Suprapubic skin (tissue), 4 donors: ENCODE measurements at regions not wholly inside any gene's neighbourhood (a gene's known extent, or its start where the extent isn't known, plus 50 kb on each side); places are given as distances from the start of the nearest gene placed in this dataset.

Experiments
- CTCF ChIP-seq, 2 donors: fragments of 200-600 bp in 1 of 2; fragments of 450-650 bp in 1 of 2; sonication (generic) in 1 of 2; IDR thresholded peaks; one replicate each; pipeline ENCODE4 v1.5.1; 2016 to 2019; ENCODE audit warnings: antibody characterized with exemption in 2 of 2, mild to moderate bottlenecking in 1 of 2, moderate library complexity in 1 of 2
- POLR2A ChIP-seq, 2 donors: fragments of 450-650 bp; IDR thresholded peaks; one replicate each; pipeline ENCODE4 v1.6.1; 2017; ENCODE audit warnings: antibody characterized with exemption in 2 of 2, mild to moderate bottlenecking in 2 of 2, moderate library complexity in 2 of 2
- POLR2AphosphoS5 ChIP-seq, 3 donors: sonication (generic); formaldehyde crosslinking; IDR thresholded peaks; one replicate each; pipeline ENCODE4 v1.6.1; 2017; ENCODE audit warnings: antibody characterized with exemption in 3 of 3

GRCh38 chr12:124188084-124188483, 106.8 kb upstream of the RFLNA start:
- TF ChIP-seq POLR2AphosphoS5 (IDR thresholded peaks at IDR 0.05) (no peak), POLR2A (IDR thresholded peaks at IDR 0.05) (no peak), CTCF (IDR thresholded peaks at IDR 0.05) (no peak)
